RWPE2 (cell line): ENCODE measurements at regions not wholly inside any gene's neighbourhood (a gene's known extent, or its start where the extent isn't known, plus 50 kb on each side); places are given as distances from the start of the nearest gene placed in this dataset.

Experiments used
- ATAC-seq: fragments of 200-7000 bp; cut with Tn5 transposase; 3 replicates; pipeline ENCODE4 v1.9.1; 2021; ENCODE audit warnings: low read depth
- DNase-seq: peaks from one replicate; pipeline ENCODE4 v3.0.0-alpha.2; 2020; ENCODE audit warnings: low spot score
- H3K27ac ChIP-seq: fragments of 450-650 bp; 2 replicates; pipeline ENCODE4 v1.5.1; 2017; ENCODE audit warnings: mild to moderate bottlenecking; ENCODE audit not compliant: poor library complexity, severe bottlenecking
- H3K27me3 ChIP-seq: fragments of 250-450 bp; sonication (Bioruptor Pico); 2 replicates; pipeline ENCODE4 v1.5.1; 2021; ENCODE audit warnings: mild to moderate bottlenecking, moderate library complexity; ENCODE audit not compliant: insufficient read depth, poor library complexity, severe bottlenecking
- H3K36me3 ChIP-seq: fragments of 250-450 bp; sonication (Bioruptor Pico); 2 replicates; pipeline ENCODE4 v1.5.1; 2020; ENCODE audit warnings: low read depth, mild to moderate bottlenecking, moderate library complexity
- H3K4me1 ChIP-seq: fragments of 250-450 bp; sonication (Bioruptor Pico); 2 replicates; pipeline ENCODE4 v1.5.1; 2021; ENCODE audit warnings: mild to moderate bottlenecking, moderate library complexity; ENCODE audit not compliant: insufficient read depth, poor library complexity, severe bottlenecking
- H3K4me3 ChIP-seq: fragments of 250-450 bp; sonication (Bioruptor Pico); 2 replicates; pipeline ENCODE4 v1.5.1; 2021; ENCODE audit warnings: mild to moderate bottlenecking, moderate library complexity; ENCODE audit not compliant: severe bottlenecking
- H3K9me3 ChIP-seq: fragments of 250-450 bp; sonication (Bioruptor Pico); 2 replicates; pipeline ENCODE4 v1.5.1; 2021; ENCODE audit warnings: mild to moderate bottlenecking, moderate library complexity; ENCODE audit not compliant: severe bottlenecking
- CTCF ChIP-seq: fragments of 450-650 bp; IDR thresholded peaks from one replicate; pipeline ENCODE4 v1.5.1; 2017; ENCODE audit warnings: mild to moderate bottlenecking, moderate library complexity; ENCODE audit not compliant: poor library complexity, severe bottlenecking

GRCh38 chr14:29463727-29464395 is 463.8 kb downstream of the PRKD1 start:
- Histone ChIP-seq H3K4me1 (peaks cover 4% of the 10 kb centered on the region), H3K27me3 (peaks cover 35% of the 10 kb centered on the region), H3K36me3 (no peaks in the 10 kb centered on the region), H3K9me3 (no peaks in the 10 kb centered on the region), H3K27ac (no peak overlapping the region), H3K4me3 (no peak overlapping the region)
- no peak for DNase-seq
- TF ChIP-seq CTCF, result peak; percentile 66
- ATAC-seq, result 0 out of 3 replicates have a peak, but pooled peaks have one; percentile 41

GRCh38 chr14:29465095-29465494 is 462.6 kb downstream of the PRKD1 start:
- H3K9me3 ChIP-seq, result no peaks in the 10 kb centered on the region
- ATAC-seq (no peak), DNase-seq (no peak)
- H3K4me1 ChIP-seq, result peaks cover 4% of the 10 kb centered on the region
- H3K36me3 ChIP-seq, result no peaks in the 10 kb centered on the region
- H3K4me3 ChIP-seq, result no peak overlapping the region
- peaks cover 44% of the 10 kb centered on the region for H3K27me3 ChIP-seq
- H3K27ac ChIP-seq, result no peak overlapping the region
- no peak for TF ChIP-seq CTCF

GRCh38 chr14:29475641-29476040 is 452.0 kb downstream of the PRKD1 start:
- TF ChIP-seq CTCF, result no peak
- no peak for DNase-seq
- peaks cover 12% of the 10 kb centered on the region for H3K9me3 ChIP-seq
- ATAC-seq, result peak; percentile 87
- H3K4me1 ChIP-seq, result no peaks in the 10 kb centered on the region
- no peak overlapping the region for H3K4me3 ChIP-seq
- H3K27ac ChIP-seq, result no peak overlapping the region
- H3K36me3 ChIP-seq, result no peaks in the 10 kb centered on the region
- H3K27me3 ChIP-seq, result peaks cover 3% of the 10 kb centered on the region

- no peaks in the 10 kb centered on the region for H3K4me1 ChIP-seq
- H3K4me3 ChIP-seq, result no peak overlapping the region
- TF ChIP-seq CTCF, result peak; percentile 18
- H3K27ac ChIP-seq, result no peak overlapping the region
- H3K36me3 ChIP-seq, result no peaks in the 10 kb centered on the region
- H3K9me3 ChIP-seq, result peaks cover 2% of the 10 kb centered on the region
- ATAC-seq, result 0 out of 3 replicates have a peak, but pooled peaks have one; percentile 19
- H3K27me3 ChIP-seq, result peaks cover 12% of the 10 kb centered on the region
- DNase-seq, result no peak
These were observed 441.5 kb downstream of the PRKD1 start for GRCh38 chr14:29486132-29486531.

- Histone ChIP-seq H3K27ac (no peak overlapping the region), H3K4me3 (no peak overlapping the region), H3K27me3 (peaks cover 26% of the 10 kb centered on the region), H3K9me3 (no peaks in the 10 kb centered on the region), H3K4me1 (no peaks in the 10 kb centered on the region), H3K36me3 (no peaks in the 10 kb centered on the region)
- TF ChIP-seq CTCF, result no peak
- DNase-seq (no peak), ATAC-seq (no peak)
These were observed 437.7 kb downstream of the PRKD1 start for GRCh38 chr14:29489911-29490425.
